Astrocyte (in vitro differentiated cells and primary cell): ENCODE measurements at regions not wholly inside any gene's neighbourhood (a gene's known extent, or its start where the extent isn't known, plus 50 kb on each side); places are given as distances from the start of the nearest gene placed in this dataset.

Source experiments
- DNase-seq: peaks from one replicate; pipeline ENCODE4 v3.0.0-alpha.2; 2010; ENCODE audit warnings: low read depth
- FAIRE-seq: peaks from 2 replicates; lab custom pipeline; 2011; peaks lifted over from hg19 to GRCh38; lab: Jason Lieb, UNC
- H2AFZ ChIP-seq: 2 replicates; pipeline ENCODE4 v1.6.0; 2012; ENCODE audit warnings: low read depth, low read length, inconsistent platforms
- H3K27ac ChIP-seq: 2 replicates; pipeline ENCODE4 v1.5.1; 2011; ENCODE audit warnings: low read depth, low read length, inconsistent platforms
- H3K27me3 ChIP-seq: 2 replicates; pipeline ENCODE4 v1.6.0; 2011; ENCODE audit warnings: low read length, inconsistent platforms; ENCODE audit not compliant: insufficient read depth
- H3K36me3 ChIP-seq: 2 replicates; pipeline ENCODE4 v1.5.1; 2011; ENCODE audit warnings: low read length, inconsistent platforms; ENCODE audit not compliant: insufficient read depth
- H3K4me1 ChIP-seq: 2 replicates; pipeline ENCODE4 v1.5.1; 2011; ENCODE audit warnings: low read length, inconsistent platforms; ENCODE audit not compliant: insufficient read depth
- H3K4me2 ChIP-seq: 2 replicates; pipeline ENCODE4 v1.6.0; 2012; ENCODE audit warnings: low read length, inconsistent platforms
- H3K4me3 ChIP-seq: 2 replicates; pipeline ENCODE4 v1.5.1; 2011; ENCODE audit warnings: low read depth, mild to moderate bottlenecking, low read length, inconsistent platforms; ENCODE audit not compliant: insufficient read depth
- H3K79me2 ChIP-seq: 2 replicates; pipeline ENCODE4 v1.6.0; 2012; ENCODE audit warnings: mild to moderate bottlenecking, low read length, inconsistent platforms; ENCODE audit not compliant: insufficient read depth
- H3K9ac ChIP-seq: 2 replicates; pipeline ENCODE4 v1.6.0; 2012; ENCODE audit warnings: mild to moderate bottlenecking, low read length, inconsistent platforms
- H3K9me3 ChIP-seq: 2 replicates; pipeline ENCODE4 v1.5.1; 2012; ENCODE audit warnings: low read depth, mild to moderate bottlenecking, low read length, inconsistent platforms; ENCODE audit not compliant: insufficient read depth
- H4K20me1 ChIP-seq: 2 replicates; pipeline ENCODE4 v1.6.0; 2012; ENCODE audit warnings: low read length, inconsistent platforms; ENCODE audit not compliant: insufficient read depth
- H3K27ac Mint-ChIP-seq: one replicate; pipeline ENCODE4 v1.8.0; 2021; ENCODE audit warnings: mild to moderate bottlenecking, mixed read lengths; ENCODE audit not compliant: unreplicated experiment
- H3K27me3 Mint-ChIP-seq: one replicate; pipeline ENCODE4 v1.8.0; 2021; ENCODE audit warnings: low read depth, mixed read lengths; ENCODE audit not compliant: unreplicated experiment
- H3K36me3 Mint-ChIP-seq: one replicate; pipeline ENCODE4 v1.8.0; 2021; ENCODE audit warnings: low read depth, mixed read lengths; ENCODE audit not compliant: unreplicated experiment
- H3K4me1 Mint-ChIP-seq: one replicate; pipeline ENCODE4 v1.8.0; 2021; ENCODE audit warnings: low read depth, mixed read lengths; ENCODE audit not compliant: unreplicated experiment
- H3K4me3 Mint-ChIP-seq: one replicate; pipeline ENCODE4 v1.8.0; 2021; ENCODE audit warnings: mild to moderate bottlenecking, moderate library complexity, mixed read lengths; ENCODE audit not compliant: unreplicated experiment
- H3K9me3 Mint-ChIP-seq: one replicate; pipeline ENCODE4 v1.8.0; 2021; ENCODE audit warnings: mild to moderate bottlenecking, mixed read lengths; ENCODE audit not compliant: unreplicated experiment
- CTCF ChIP-seq: IDR thresholded peaks from 2 replicates; pipeline ENCODE4 v1.5.1; 2011; ENCODE audit warnings: low read depth, mild to moderate bottlenecking, inconsistent platforms, low read length, moderate library complexity; ENCODE audit not compliant: insufficient read depth
- EZH2 ChIP-seq: IDR thresholded peaks from 2 replicates; pipeline ENCODE4 v1.6.1; 2012; ENCODE audit warnings: mild to moderate bottlenecking, low read length, inconsistent platforms; ENCODE audit not compliant: insufficient read depth

GRCh38 chr14:42391146-42391834 is 784.6 kb downstream of the LRFN5 start:
- Histone ChIP-seq H3K9ac (no peak overlapping the region), H3K9me3 (no peaks in the 10 kb centered on the region), H2AFZ (no peak overlapping the region), H3K27ac (no peak overlapping the region), H3K79me2 (no peaks in the 10 kb centered on the region), H3K36me3 (no peaks in the 10 kb centered on the region), H4K20me1 (no peaks in the 10 kb centered on the region), H3K4me2 (no peak overlapping the region), H3K4me3 (no peak overlapping the region), H3K27me3 (no peaks in the 10 kb centered on the region), H3K4me1 (no peaks in the 10 kb centered on the region)
- TF ChIP-seq CTCF = no peak
- TF ChIP-seq EZH2 = no peak
- FAIRE-seq = no peak
- no peaks in the 10 kb centered on the region for H3K4me1 Mint-ChIP-seq
- no peaks in the 10 kb centered on the region for H3K27me3 Mint-ChIP-seq
- no peak for DNase-seq
- no peaks in the 10 kb centered on the region for H3K36me3 Mint-ChIP-seq
- no peak overlapping the region for H3K27ac Mint-ChIP-seq
- no peak overlapping the region for H3K4me3 Mint-ChIP-seq
- no peaks in the 10 kb centered on the region for H3K9me3 Mint-ChIP-seq

GRCh38 chr14:42378880-42379279 is 772.2 kb downstream of the LRFN5 start:
- no peak overlapping the region for H3K27ac Mint-ChIP-seq
- H3K4me2 ChIP-seq = no peak overlapping the region
- H3K4me3 Mint-ChIP-seq = no peak overlapping the region
- H3K36me3 Mint-ChIP-seq = no peaks in the 10 kb centered on the region
- H3K9me3 Mint-ChIP-seq = no peaks in the 10 kb centered on the region
- no peak overlapping the region for H3K27ac ChIP-seq
- no peaks in the 10 kb centered on the region for H4K20me1 ChIP-seq
- H2AFZ ChIP-seq = no peak overlapping the region
- no peak overlapping the region for H3K4me3 ChIP-seq
- no peaks in the 10 kb centered on the region for H3K4me1 ChIP-seq
- H3K4me1 Mint-ChIP-seq = no peaks in the 10 kb centered on the region
- no peak for FAIRE-seq
- H3K79me2 ChIP-seq = no peaks in the 10 kb centered on the region
- no peaks in the 10 kb centered on the region for H3K9me3 ChIP-seq
- H3K9ac ChIP-seq = no peak overlapping the region
- no peak for DNase-seq
- H3K36me3 ChIP-seq = no peaks in the 10 kb centered on the region
- no peak for TF ChIP-seq CTCF
- TF ChIP-seq EZH2 = no peak
- no peaks in the 10 kb centered on the region for H3K27me3 ChIP-seq
- H3K27me3 Mint-ChIP-seq = no peaks in the 10 kb centered on the region

GRCh38 chr14:42378274-42378673 is 771.6 kb downstream of the LRFN5 start:
- no peak overlapping the region for H3K4me3 Mint-ChIP-seq
- H3K27me3 Mint-ChIP-seq = no peaks in the 10 kb centered on the region
- no peaks in the 10 kb centered on the region for H3K79me2 ChIP-seq
- DNase-seq (no peak), FAIRE-seq (no peak)
- no peaks in the 10 kb centered on the region for H4K20me1 ChIP-seq
- H3K4me2 ChIP-seq = no peak overlapping the region
- H3K27ac ChIP-seq = no peak overlapping the region
- no peaks in the 10 kb centered on the region for H3K36me3 Mint-ChIP-seq
- H3K4me3 ChIP-seq = no peak overlapping the region
- H2AFZ ChIP-seq = no peak overlapping the region
- no peak overlapping the region for H3K9ac ChIP-seq
- no peaks in the 10 kb centered on the region for H3K4me1 ChIP-seq
- H3K9me3 Mint-ChIP-seq = no peaks in the 10 kb centered on the region
- H3K27ac Mint-ChIP-seq = no peak overlapping the region
- H3K36me3 ChIP-seq = no peaks in the 10 kb centered on the region
- H3K9me3 ChIP-seq = no peaks in the 10 kb centered on the region
- no peaks in the 10 kb centered on the region for H3K4me1 Mint-ChIP-seq
- TF ChIP-seq CTCF (no peak), EZH2 (no peak)
- no peaks in the 10 kb centered on the region for H3K27me3 ChIP-seq
